ENCODE measurements at regions not wholly inside any gene's neighbourhood (a gene's known extent, or its start where the extent isn't known, plus 50 kb on each side); places are given as distances from the start of the nearest gene placed in this dataset.
"Not testable (repeated sequence)": the region's sequence is repeated elsewhere in the genome, so short reads cannot be mapped to it uniquely, and the experiment has no call there.

- no peak for DNase-seq
These were observed 157.3 kb upstream of the EPB41L4A start for GRCh38 chr5:112576298-112576925.

GRCh38 chr5:112579599-112580170 is 158.0 kb upstream of the APC start:
- DNase-seq, result no peak

- no peak for DNase-seq
These were observed 155.8 kb upstream of the APC start for GRCh38 chr5:112581811-112582320.

GRCh38 chr5:112583166-112583565 is 154.5 kb upstream of the APC start:
- no peak for DNase-seq

- no peak for DNase-seq
These were observed 152.9 kb upstream of the APC start for GRCh38 chr5:112584781-112585180.

- no peak for DNase-seq
These were observed 151.1 kb upstream of the APC start for GRCh38 chr5:112586596-112587062.

GRCh38 chr5:112590858-112591257 is 146.8 kb upstream of the APC start:
- DNase-seq, result not testable (repeated sequence)

GRCh38 chr5:112594095-112594850 is 143.4 kb upstream of the APC start:
- no peak for DNase-seq

- no peak for DNase-seq
These were observed 142.7 kb upstream of the APC start for GRCh38 chr5:112594941-112595340.

- DNase-seq, result no peak
These were observed 139.9 kb upstream of the APC start for GRCh38 chr5:112597831-112598230.

- not testable (repeated sequence) for DNase-seq
These were observed 137.2 kb upstream of the APC start for GRCh38 chr5:112600510-112600909.

GRCh38 chr5:112604732-112605630 is 132.7 kb upstream of the APC start:
- peak; percentile 5 for DNase-seq

- no peak for DNase-seq
These were observed 128.7 kb upstream of the APC start for GRCh38 chr5:112608975-112609374.

GRCh38 chr5:112612663-112613062 is 125.0 kb upstream of the APC start:
- no peak for DNase-seq

- DNase-seq, result no peak
These were observed 123.4 kb upstream of the APC start for GRCh38 chr5:112614285-112614684.

GRCh38 chr5:112614986-112615385 is 122.7 kb upstream of the APC start:
- no peak for DNase-seq

GRCh38 chr5:112616812-112617547 is 120.7 kb upstream of the APC start:
- no peak for DNase-seq

- DNase-seq, result no peak
These were observed 112.4 kb upstream of the APC start for GRCh38 chr5:112625246-112625645.

GRCh38 chr5:112625689-112626438 is 111.8 kb upstream of the APC start:
- DNase-seq, result no peak

- DNase-seq, result no peak
These were observed 111.0 kb upstream of the APC start for GRCh38 chr5:112626715-112627114.

- no peak for DNase-seq
These were observed 109.3 kb upstream of the APC start for GRCh38 chr5:112628214-112628980.
